ENCODE measurements at regions not wholly inside any gene's neighbourhood (a gene's known extent, or its start where the extent isn't known, plus 50 kb on each side); places are given as distances from the start of the nearest gene placed in this dataset.

DNA sequence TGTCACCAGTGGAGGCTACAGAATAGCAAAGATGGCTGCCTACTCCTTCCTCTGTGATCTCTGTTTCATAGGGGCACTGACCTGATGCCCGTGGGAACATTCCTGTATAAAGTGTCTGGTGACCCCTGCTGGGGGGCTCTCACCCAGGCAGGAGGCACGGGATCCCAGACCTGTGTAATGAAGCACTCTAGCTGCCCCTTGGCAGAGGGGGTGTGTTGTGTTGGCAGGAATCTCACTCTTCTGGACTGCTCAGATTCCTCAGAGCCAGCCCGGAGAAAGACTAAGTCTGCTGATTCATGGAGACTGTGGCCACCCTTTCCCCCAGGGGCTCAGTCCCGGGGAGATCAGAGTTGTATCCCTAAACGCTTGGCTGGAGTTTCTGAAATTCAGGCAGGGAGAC is 648.3 kb downstream of the SPRY1 start:
- no peak overlapping the region for H3K9ac ChIP-seq (ENCODE audit: low read length)
- no peaks in the 10 kb centered on the region for H3K27me3 ChIP-seq (ENCODE audit: insufficient read depth, low read length)
- no peaks in the 10 kb centered on the region for H3K9me2 ChIP-seq (ENCODE audit: low read depth, low read length)
- no peak overlapping the region for H3K4me3 ChIP-seq (ENCODE audit: low read depth, low read length, poor library complexity, severe bottlenecking)
- no peaks in the 10 kb centered on the region for H4K20me1 ChIP-seq (ENCODE audit: insufficient read depth, low read length)
- no peaks in the 10 kb centered on the region for H3K4me1 ChIP-seq (ENCODE audit: insufficient read depth, low read length, severe bottlenecking)
- H3K79me2 ChIP-seq (ENCODE audit: insufficient read depth, low read length): no peaks in the 10 kb centered on the region
- H2AFZ ChIP-seq (ENCODE audit: low read length): no peak overlapping the region
- H3F3A ChIP-seq (ENCODE audit: insufficient read depth, low read length): no peaks in the 10 kb centered on the region
- H3K36me3 ChIP-seq (ENCODE audit: insufficient read depth, low read length): no peaks in the 10 kb centered on the region
- no peaks in the 10 kb centered on the region for H3K9me3 ChIP-seq (ENCODE audit: low read length)
- TF ChIP-seq CTCF (IDR thresholded peaks at IDR 0.05; ENCODE audit: low read length): no peak
- no peak for TF ChIP-seq EZH2 (IDR thresholded peaks at IDR 0.05; ENCODE audit: borderline replicate concordance, low read length)
- no peak overlapping the region for H3K4me2 ChIP-seq (ENCODE audit: low read length)
- H3K27ac ChIP-seq (ENCODE audit: low read depth, low read length, poor library complexity, severe bottlenecking): no peak overlapping the region

GRCh38 chr4:124046190-124046589 is 649.6 kb downstream of the SPRY1 start:
- H3K4me2 ChIP-seq (ENCODE audit: low read length): no peak overlapping the region
- no peaks in the 10 kb centered on the region for H3F3A ChIP-seq (ENCODE audit: insufficient read depth, low read length)
- H3K4me3 ChIP-seq (ENCODE audit: low read depth, low read length, poor library complexity, severe bottlenecking): no peak overlapping the region
- H4K20me1 ChIP-seq (ENCODE audit: insufficient read depth, low read length): no peaks in the 10 kb centered on the region
- H3K9ac ChIP-seq (ENCODE audit: low read length): no peak overlapping the region
- no peaks in the 10 kb centered on the region for H3K79me2 ChIP-seq (ENCODE audit: insufficient read depth, low read length)
- H3K27ac ChIP-seq (ENCODE audit: low read depth, low read length, poor library complexity, severe bottlenecking): no peak overlapping the region
- H2AFZ ChIP-seq (ENCODE audit: low read length): no peak overlapping the region
- no peaks in the 10 kb centered on the region for H3K9me2 ChIP-seq (ENCODE audit: low read depth, low read length)
- H3K9me3 ChIP-seq (ENCODE audit: low read length): no peaks in the 10 kb centered on the region
- no peaks in the 10 kb centered on the region for H3K36me3 ChIP-seq (ENCODE audit: insufficient read depth, low read length)
- no peak for TF ChIP-seq CTCF (IDR thresholded peaks at IDR 0.05; ENCODE audit: low read length)
- no peak for TF ChIP-seq EZH2 (IDR thresholded peaks at IDR 0.05; ENCODE audit: borderline replicate concordance, low read length)
- H3K27me3 ChIP-seq (ENCODE audit: insufficient read depth, low read length): no peaks in the 10 kb centered on the region
- no peaks in the 10 kb centered on the region for H3K4me1 ChIP-seq (ENCODE audit: insufficient read depth, low read length, severe bottlenecking)

- no peak for TF ChIP-seq CTCF (IDR thresholded peaks at IDR 0.05; ENCODE audit: low read length)
- TF ChIP-seq EZH2 (IDR thresholded peaks at IDR 0.05; ENCODE audit: borderline replicate concordance, low read length): no peak
- Histone ChIP-seq H3K4me2 (ENCODE audit: low read length) (no peak overlapping the region), H3K9ac (ENCODE audit: low read length) (no peak overlapping the region), H3K27me3 (ENCODE audit: insufficient read depth, low read length) (no peaks in the 10 kb centered on the region), H3K4me1 (ENCODE audit: insufficient read depth, low read length, severe bottlenecking) (no peaks in the 10 kb centered on the region), H3K27ac (ENCODE audit: low read depth, low read length, poor library complexity, severe bottlenecking) (no peak overlapping the region), H3K9me3 (ENCODE audit: low read length) (0 out of 2 replicates have a peak, but pooled peaks cover 2% of the 10 kb centered on the region), H4K20me1 (ENCODE audit: insufficient read depth, low read length) (no peaks in the 10 kb centered on the region), H3F3A (ENCODE audit: insufficient read depth, low read length) (no peaks in the 10 kb centered on the region), H3K4me3 (ENCODE audit: low read depth, low read length, poor library complexity, severe bottlenecking) (no peak overlapping the region), H3K79me2 (ENCODE audit: insufficient read depth, low read length) (no peaks in the 10 kb centered on the region), H3K36me3 (ENCODE audit: insufficient read depth, low read length) (no peaks in the 10 kb centered on the region), H2AFZ (ENCODE audit: low read length) (no peak overlapping the region), H3K9me2 (ENCODE audit: low read depth, low read length) (no peaks in the 10 kb centered on the region)
These were observed 657.4 kb downstream of the SPRY1 start for GRCh38 chr4:124053872-124054538.
